ENCODE measurements at regions not wholly inside any gene's neighbourhood (a gene's known extent, or its start where the extent isn't known, plus 50 kb on each side); places are given as distances from the start of the nearest gene placed in this dataset.
A peak's percentile ranks its signal among the peaks of the same experiment; 100 is the strongest.
"Not testable (repeated sequence)": the region's sequence is repeated elsewhere in the genome, so short reads cannot be mapped to it uniquely, and the experiment has no call there.

GRCh38 chr2:7646661-7647060 is 729.4 kb downstream of the RNF144A start:
- TF ChIP-seq CTCF (IDR thresholded peaks at IDR 0.05; ENCODE audit: low read depth, low read length) = no peak
- Histone ChIP-seq H3K4me1 (ENCODE audit: low read depth) (no peaks in the 10 kb centered on the region), H3K4me3 (no peak overlapping the region), H3K36me3 (no peaks in the 10 kb centered on the region), H3K27me3 (no peaks in the 10 kb centered on the region), H3K9me3 (ENCODE audit: low read depth) (no peaks in the 10 kb centered on the region), H3K27ac (no peak overlapping the region)
- peak in 1 of 2 donors; percentile 2 for DNase-seq (ENCODE audit: low read depth in 1 of 2, low spot score in 1 of 2)

GRCh38 chr2:7648221-7648795 is 731.1 kb downstream of the RNF144A start:
- TF ChIP-seq CTCF (IDR thresholded peaks at IDR 0.05; ENCODE audit: low read depth, low read length) = no peak
- DNase-seq (ENCODE audit: low read depth in 1 of 2, low spot score in 1 of 2) = no peak
- Histone ChIP-seq H3K9me3 (ENCODE audit: low read depth) (no peaks in the 10 kb centered on the region), H3K4me1 (ENCODE audit: low read depth) (no peaks in the 10 kb centered on the region), H3K27me3 (no peaks in the 10 kb centered on the region), H3K36me3 (no peaks in the 10 kb centered on the region), H3K27ac (no peak overlapping the region), H3K4me3 (no peak overlapping the region)

- Histone ChIP-seq H3K36me3 (no peaks in the 10 kb centered on the region), H3K4me1 (ENCODE audit: low read depth) (no peaks in the 10 kb centered on the region), H3K27me3 (no peaks in the 10 kb centered on the region), H3K4me3 (no peak overlapping the region), H3K9me3 (ENCODE audit: low read depth) (no peaks in the 10 kb centered on the region), H3K27ac (no peak overlapping the region)
- DNase-seq (ENCODE audit: low read depth in 1 of 2, low spot score in 1 of 2) = no peak
- no peak for TF ChIP-seq CTCF (IDR thresholded peaks at IDR 0.05; ENCODE audit: low read depth, low read length)
Observed at GRCh38 chr2:7649461-7650228, 732.4 kb downstream of the RNF144A start.

GRCh38 chr2:7653617-7654016 is 736.4 kb downstream of the RNF144A start:
- no peak for TF ChIP-seq CTCF (IDR thresholded peaks at IDR 0.05; ENCODE audit: low read depth, low read length)
- H3K4me1 ChIP-seq (ENCODE audit: low read depth) = no peaks in the 10 kb centered on the region
- H3K27ac ChIP-seq = no peak overlapping the region
- no peak overlapping the region for H3K4me3 ChIP-seq
- no peaks in the 10 kb centered on the region for H3K9me3 ChIP-seq (ENCODE audit: low read depth)
- no peaks in the 10 kb centered on the region for H3K27me3 ChIP-seq
- H3K36me3 ChIP-seq = no peaks in the 10 kb centered on the region
- DNase-seq (ENCODE audit: low read depth in 1 of 2, low spot score in 1 of 2) = no peak

GRCh38 chr2:7655629-7656028 is 738.4 kb downstream of the RNF144A start:
- Histone ChIP-seq H3K27ac (no peak overlapping the region), H3K4me3 (no peak overlapping the region), H3K4me1 (ENCODE audit: low read depth) (no peaks in the 10 kb centered on the region), H3K27me3 (no peaks in the 10 kb centered on the region), H3K9me3 (ENCODE audit: low read depth) (no peaks in the 10 kb centered on the region), H3K36me3 (no peaks in the 10 kb centered on the region)
- no peak for TF ChIP-seq CTCF (IDR thresholded peaks at IDR 0.05; ENCODE audit: low read depth, low read length)
- DNase-seq (ENCODE audit: low read depth in 1 of 2, low spot score in 1 of 2) = no peak

GRCh38 chr2:7657526-7657925 is 740.3 kb downstream of the RNF144A start:
- not testable (repeated sequence) for H3K4me3 ChIP-seq; H3K4me1 ChIP-seq (ENCODE audit: low read depth); H3K27ac ChIP-seq; DNase-seq (ENCODE audit: low read depth in 1 of 2, low spot score in 1 of 2); H3K27me3 ChIP-seq; H3K9me3 ChIP-seq (ENCODE audit: low read depth); H3K36me3 ChIP-seq
